ENCODE measurements at regions not wholly inside any gene's neighbourhood (a gene's known extent, or its start where the extent isn't known, plus 50 kb on each side); places are given as distances from the start of the nearest gene placed in this dataset.
A peak's percentile ranks its signal among the peaks of the same experiment; 100 is the strongest.

- DNase-seq, result no peak
Observed at GRCh38 chr15:58271410-58271809, 133.2 kb downstream of the AQP9 start.

- DNase-seq, result no peak
Observed at GRCh38 chr15:58273104-58273503, 134.9 kb downstream of the AQP9 start.

GRCh38 chr15:58274885-58275284 is 136.7 kb downstream of the AQP9 start:
- DNase-seq, result no peak

GRCh38 chr15:58275785-58276184 is 137.6 kb downstream of the AQP9 start:
- DNase-seq, result no peak

- no peak for DNase-seq
Observed at GRCh38 chr15:58276924-58277323, 138.7 kb downstream of the AQP9 start.

GRCh38 chr15:58277333-58277732 is 139.2 kb downstream of the AQP9 start:
- no peak for DNase-seq

- no peak for DNase-seq
Observed at GRCh38 chr15:58279106-58279505, 140.9 kb downstream of the AQP9 start.

- DNase-seq, result no peak
Observed at GRCh38 chr15:58279654-58280053, 141.5 kb downstream of the AQP9 start.

- peak; percentile 39 to 81 (median 74) for DNase-seq
Observed at GRCh38 chr15:58282060-58282708, 144.0 kb downstream of the AQP9 start.

- DNase-seq, result no peak
Observed at GRCh38 chr15:58283302-58283701, 145.1 kb downstream of the AQP9 start.

GRCh38 chr15:58284293-58284692 is 146.1 kb downstream of the AQP9 start:
- no peak for DNase-seq

GRCh38 chr15:58285212-58285920 is 146.4 kb upstream of the LIPC start:
- DNase-seq, result no peak

- DNase-seq, result no peak
Observed at GRCh38 chr15:58285921-58286278, 145.9 kb upstream of the LIPC start.

GRCh38 chr15:58286523-58286922 is 145.3 kb upstream of the LIPC start:
- DNase-seq, result no peak

- DNase-seq, result no peak
Observed at GRCh38 chr15:58287891-58288290, 143.9 kb upstream of the LIPC start.

- no peak for DNase-seq
Observed at GRCh38 chr15:58288592-58288991, 143.2 kb upstream of the LIPC start.

- no peak for DNase-seq
Observed at GRCh38 chr15:58291848-58292247, 139.9 kb upstream of the LIPC start.

- no peak for DNase-seq
Observed at GRCh38 chr15:58292751-58293175, 139.0 kb upstream of the LIPC start.

- DNase-seq, result no peak
Observed at GRCh38 chr15:58293622-58294550, 137.9 kb upstream of the LIPC start.

GRCh38 chr15:58294681-58295254 is 137.0 kb upstream of the LIPC start:
- no peak for DNase-seq

- DNase-seq, result no peak
Observed at GRCh38 chr15:58295637-58296215, 136.1 kb upstream of the LIPC start.

GRCh38 chr15:58296276-58296675 is 135.5 kb upstream of the LIPC start:
- DNase-seq, result no peak

- no peak for DNase-seq
Observed at GRCh38 chr15:58297639-58298038, 134.2 kb upstream of the LIPC start.
